Epithelial cell of prostate (primary cell): ENCODE measurements at regions not wholly inside any gene's neighbourhood (a gene's known extent, or its start where the extent isn't known, plus 50 kb on each side); places are given as distances from the start of the nearest gene placed in this dataset.

ENCODE experiments used
- DNase-seq: peaks from one replicate; pipeline ENCODE4 v3.0.0-alpha.2; 2011; ENCODE audit warnings: low read depth, low spot score
- H3K27ac ChIP-seq: fragments of 450-650 bp; 2 replicates; pipeline ENCODE4 v1.5.1; 2017; ENCODE audit warnings: mild to moderate bottlenecking

GRCh38 chr16:9184354-9184690 is 92.9 kb downstream of the HAPSTR1 start:
- no peak overlapping the region for H3K27ac ChIP-seq
- no peak for DNase-seq

GRCh38 chr16:9185381-9185780 is 93.9 kb downstream of the HAPSTR1 start:
- DNase-seq = no peak

GRCh38 chr16:9186061-9186460 is 94.6 kb downstream of the HAPSTR1 start:
- DNase-seq = no peak
- H3K27ac ChIP-seq = no peak overlapping the region

More at GRCh38 chr16:9185381-9185780, 93.9 kb downstream of the HAPSTR1 start:
- no peak overlapping the region for H3K27ac ChIP-seq

GRCh38 chr16:9188721-9189120 is 97.3 kb downstream of the HAPSTR1 start:
- H3K27ac ChIP-seq = no peak overlapping the region
- no peak for DNase-seq

GRCh38 chr16:9191274-9191850 is 99.9 kb downstream of the HAPSTR1 start:
- DNase-seq = no peak
- no peak overlapping the region for H3K27ac ChIP-seq

GRCh38 chr16:9192746-9193145 is 101.3 kb downstream of the HAPSTR1 start:
- no peak for DNase-seq
- H3K27ac ChIP-seq = no peak overlapping the region

- DNase-seq = no peak
- H3K27ac ChIP-seq = no peak overlapping the region
Measured at GRCh38 chr16:9195287-9195686, 103.8 kb downstream of the HAPSTR1 start.

GRCh38 chr16:9197957-9198661 is 106.7 kb downstream of the HAPSTR1 start:
- H3K27ac ChIP-seq = no peak overlapping the region
- DNase-seq = no peak

GRCh38 chr16:9199311-9199710 is 107.9 kb downstream of the HAPSTR1 start:
- no peak for DNase-seq
- H3K27ac ChIP-seq = no peak overlapping the region

- H3K27ac ChIP-seq = no peak overlapping the region
- DNase-seq = no peak
Measured at GRCh38 chr16:9199751-9200150, 108.3 kb downstream of the HAPSTR1 start.

- H3K27ac ChIP-seq = no peak overlapping the region
- DNase-seq = no peak
Measured at GRCh38 chr16:9203956-9204355, 112.5 kb downstream of the HAPSTR1 start.

GRCh38 chr16:9205661-9206060 is 114.2 kb downstream of the HAPSTR1 start:
- DNase-seq = no peak
- H3K27ac ChIP-seq = no peak overlapping the region

- DNase-seq = no peak
- no peak overlapping the region for H3K27ac ChIP-seq
Measured at GRCh38 chr16:9206156-9206555, 114.7 kb downstream of the HAPSTR1 start.

GRCh38 chr16:9212621-9213020 is 121.2 kb downstream of the HAPSTR1 start:
- no peak for DNase-seq
- H3K27ac ChIP-seq = no peak overlapping the region

- DNase-seq = no peak
- H3K27ac ChIP-seq = no peak overlapping the region
Measured at GRCh38 chr16:9219813-9220212, 128.4 kb downstream of the HAPSTR1 start.

GRCh38 chr16:9225527-9226316 is 134.3 kb downstream of the HAPSTR1 start:
- DNase-seq = no peak
- H3K27ac ChIP-seq = no peak overlapping the region

GRCh38 chr16:9226924-9227323 is 135.5 kb downstream of the HAPSTR1 start:
- no peak for DNase-seq

GRCh38 chr16:9231039-9231438 is 139.6 kb downstream of the HAPSTR1 start:
- DNase-seq = no peak
- no peak overlapping the region for H3K27ac ChIP-seq

More at GRCh38 chr16:9226924-9227323, 135.5 kb downstream of the HAPSTR1 start:
- no peak overlapping the region for H3K27ac ChIP-seq

- no peak overlapping the region for H3K27ac ChIP-seq
- no peak for DNase-seq
Measured at GRCh38 chr16:9232102-9232770, 140.8 kb downstream of the HAPSTR1 start.

- no peak for DNase-seq
- H3K27ac ChIP-seq = no peak overlapping the region
Measured at GRCh38 chr16:9235867-9236266, 144.4 kb downstream of the HAPSTR1 start.

- no peak overlapping the region for H3K27ac ChIP-seq
- no peak for DNase-seq
Measured at GRCh38 chr16:9236319-9236718, 144.9 kb downstream of the HAPSTR1 start.
